Neural cell (in vitro differentiated cells): ENCODE measurements at regions not wholly inside any gene's neighbourhood (a gene's known extent, or its start where the extent isn't known, plus 50 kb on each side); places are given as distances from the start of the nearest gene placed in this dataset.

Experiments used
- H2AFZ ChIP-seq: fragments of 200-600, 300-800 bp; sonication (generic), shearing (Covaris generic); 2 replicates; pipeline ENCODE4 v1.6.0; 2014; ENCODE audit warnings: low read depth, mild to moderate bottlenecking, antibody characterized with exemption, low read length, moderate library complexity
- H3F3A ChIP-seq: fragments of 200-600 bp; shearing (Covaris generic); 2 replicates; pipeline ENCODE4 v1.6.1; 2016; ENCODE audit warnings: mild to moderate bottlenecking, moderate library complexity, mixed read lengths, antibody characterized with exemption, low read length; ENCODE audit not compliant: insufficient read depth, poor library complexity, severe bottlenecking
- H3K27ac ChIP-seq: fragments of 200-600, 300-800 bp; sonication (generic), shearing (Covaris generic); 2 replicates; pipeline ENCODE4 v1.5.1; 2014; ENCODE audit warnings: mild to moderate bottlenecking, low read length, moderate library complexity
- H3K27me3 ChIP-seq: fragments of 300-800, 200-600 bp; sonication (generic), shearing (Covaris generic); 2 replicates; pipeline ENCODE4 v1.6.0; 2014; ENCODE audit warnings: mild to moderate bottlenecking, low read depth, low read length, moderate library complexity; ENCODE audit not compliant: insufficient read depth
- H3K36me3 ChIP-seq: fragments of 300-800, 200-600 bp; sonication (generic), shearing (Covaris generic); 2 replicates; pipeline ENCODE4 v1.5.1; 2014; ENCODE audit warnings: mild to moderate bottlenecking, antibody characterized with exemption, low read length, moderate library complexity; ENCODE audit not compliant: insufficient read depth
- H3K4me2 ChIP-seq: fragments of 300-800, 200-600 bp; sonication (generic), shearing (Covaris generic); 2 replicates; pipeline ENCODE4 v1.6.0; 2014; ENCODE audit warnings: mild to moderate bottlenecking, low read length
- H3K4me3 ChIP-seq: fragments of 300-800, 200-600 bp; sonication (generic), shearing (Covaris generic); 2 replicates; pipeline ENCODE4 v1.5.1; 2014; ENCODE audit warnings: mild to moderate bottlenecking, low read length, moderate library complexity
- H3K79me2 ChIP-seq: fragments of 200-600 bp; shearing (Covaris generic); replicated peaks from 2 replicates; pipeline ENCODE4 v1.6.0; 2014; ENCODE audit warnings: mild to moderate bottlenecking, low read length, moderate library complexity; ENCODE audit not compliant: insufficient read depth
- H3K9ac ChIP-seq: fragments of 300-800, 200-600 bp; sonication (generic), shearing (Covaris generic); 2 replicates; pipeline ENCODE4 v1.6.1; 2016; ENCODE audit warnings: mild to moderate bottlenecking, low read length, mixed read lengths
- H3K9me2 ChIP-seq: fragments of 200-600 bp; shearing (Covaris generic); 2 replicates; pipeline ENCODE4 v1.6.1; 2016; ENCODE audit warnings: mild to moderate bottlenecking, low read length, mixed read lengths; ENCODE audit not compliant: insufficient read depth
- H3K9me3 ChIP-seq: fragments of 200-600, 300-800 bp; sonication (generic), shearing (Covaris generic); 2 replicates; pipeline ENCODE4 v1.6.1; 2016; ENCODE audit warnings: mild to moderate bottlenecking, mixed run types, low read length, moderate library complexity, mixed read lengths
- H4K20me1 ChIP-seq: fragments of 200-600 bp; shearing (Covaris generic); 2 replicates; pipeline ENCODE4 v1.6.1; 2016; ENCODE audit warnings: mild to moderate bottlenecking, mixed run types; ENCODE audit not compliant: insufficient read depth
- EP300 ChIP-seq: fragments of 450-650 bp; conservative IDR thresholded peaks from 2 replicates; pipeline ENCODE4 v1.6.1; 2014; ENCODE audit warnings: antibody characterized with exemption, mild to moderate bottlenecking, moderate library complexity; ENCODE audit not compliant: poor library complexity, severe bottlenecking
- EZH2 ChIP-seq: fragments of 200-600, 300-800 bp; shearing (Covaris generic), sonication (generic); IDR thresholded peaks from 2 replicates; pipeline ENCODE4 v1.6.1; 2014; ENCODE audit warnings: antibody characterized with exemption, low read length, borderline replicate concordance, mild to moderate bottlenecking; ENCODE audit not compliant: insufficient read depth, poor library complexity, severe bottlenecking
- MXI1 ChIP-seq: fragments of 450-650 bp; conservative IDR thresholded peaks from 2 replicates; pipeline ENCODE4 v1.6.1; 2014; ENCODE audit warnings: antibody characterized with exemption, mild to moderate bottlenecking; ENCODE audit not compliant: poor library complexity, severe bottlenecking
- POLR2AphosphoS5 ChIP-seq: IDR thresholded peaks from 2 replicates; pipeline ENCODE4 v1.6.1; 2012
- RAD21 ChIP-seq: fragments of 450-650 bp; conservative IDR thresholded peaks from 2 replicates; pipeline ENCODE4 v1.6.1; 2014; ENCODE audit warnings: antibody characterized with exemption, mild to moderate bottlenecking, moderate library complexity
- SMC3 ChIP-seq: fragments of 450-650 bp; conservative IDR thresholded peaks from 2 replicates; pipeline ENCODE4 v1.6.1; 2014; ENCODE audit warnings: antibody characterized with exemption, mild to moderate bottlenecking, moderate library complexity; ENCODE audit not compliant: poor library complexity
- TAF1 ChIP-seq: IDR thresholded peaks from 2 replicates; pipeline ENCODE4 v1.6.1; 2012; ENCODE audit warnings: low read depth
- TF ChIP-seq, protein P1 (sequence below): fragments of 450-650 bp; IDR thresholded peaks from 2 replicates; pipeline ENCODE4 v1.5.1; 2014; ENCODE audit warnings: antibody characterized with exemption, mild to moderate bottlenecking, moderate library complexity; ENCODE audit not compliant: poor library complexity, severe bottlenecking
- TF ChIP-seq, protein P2 (sequence below): IDR thresholded peaks from 2 replicates; pipeline ENCODE4 v1.6.1; 2012; ENCODE audit warnings: borderline replicate concordance

DNA sequence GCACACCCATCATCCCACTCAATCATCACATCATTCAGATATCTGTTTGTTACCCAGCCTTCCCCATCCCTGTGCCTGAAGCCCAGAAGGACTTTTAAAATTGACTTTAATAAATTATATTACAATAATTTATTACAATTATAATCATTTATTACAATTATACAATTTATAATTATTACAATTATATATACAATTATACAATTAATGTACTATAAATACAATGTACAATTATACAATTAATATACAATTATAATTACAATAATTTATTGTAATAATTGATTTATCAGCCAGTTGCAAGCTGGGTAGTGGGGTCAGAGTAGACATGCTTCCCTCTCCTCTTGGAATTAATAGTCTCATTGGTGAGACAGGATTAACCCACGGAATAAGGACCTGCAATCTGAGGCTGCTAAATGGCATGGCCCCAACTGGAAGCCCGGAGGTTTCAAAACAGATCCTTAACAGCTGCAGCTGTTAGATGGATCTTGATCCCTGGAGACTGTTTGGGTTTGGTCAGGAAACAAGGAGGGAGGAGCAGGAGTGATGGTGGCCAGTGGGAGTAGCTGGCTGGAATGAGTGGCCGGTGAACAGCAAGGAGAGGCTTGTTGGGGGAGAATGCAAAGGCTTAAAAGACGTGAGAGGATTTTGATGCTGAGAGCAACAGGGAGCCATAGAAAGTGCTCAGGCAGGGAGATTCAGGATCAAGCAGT is 402.8 kb upstream of the PODXL start:
- H3K9me2 ChIP-seq = no peaks in the 10 kb centered on the region
- H3K36me3 ChIP-seq = no peaks in the 10 kb centered on the region
- H3K9ac ChIP-seq = no peak overlapping the region
- no peaks in the 10 kb centered on the region for H3K27me3 ChIP-seq
- no peak overlapping the region for H3K4me3 ChIP-seq
- H4K20me1 ChIP-seq = no peaks in the 10 kb centered on the region
- H3K4me2 ChIP-seq = no peak overlapping the region
- no peaks in the 10 kb centered on the region for H3K79me2 ChIP-seq
- H3F3A ChIP-seq = no peaks in the 10 kb centered on the region
- no peak overlapping the region for H3K27ac ChIP-seq
- TF ChIP-seq, protein P1, sequence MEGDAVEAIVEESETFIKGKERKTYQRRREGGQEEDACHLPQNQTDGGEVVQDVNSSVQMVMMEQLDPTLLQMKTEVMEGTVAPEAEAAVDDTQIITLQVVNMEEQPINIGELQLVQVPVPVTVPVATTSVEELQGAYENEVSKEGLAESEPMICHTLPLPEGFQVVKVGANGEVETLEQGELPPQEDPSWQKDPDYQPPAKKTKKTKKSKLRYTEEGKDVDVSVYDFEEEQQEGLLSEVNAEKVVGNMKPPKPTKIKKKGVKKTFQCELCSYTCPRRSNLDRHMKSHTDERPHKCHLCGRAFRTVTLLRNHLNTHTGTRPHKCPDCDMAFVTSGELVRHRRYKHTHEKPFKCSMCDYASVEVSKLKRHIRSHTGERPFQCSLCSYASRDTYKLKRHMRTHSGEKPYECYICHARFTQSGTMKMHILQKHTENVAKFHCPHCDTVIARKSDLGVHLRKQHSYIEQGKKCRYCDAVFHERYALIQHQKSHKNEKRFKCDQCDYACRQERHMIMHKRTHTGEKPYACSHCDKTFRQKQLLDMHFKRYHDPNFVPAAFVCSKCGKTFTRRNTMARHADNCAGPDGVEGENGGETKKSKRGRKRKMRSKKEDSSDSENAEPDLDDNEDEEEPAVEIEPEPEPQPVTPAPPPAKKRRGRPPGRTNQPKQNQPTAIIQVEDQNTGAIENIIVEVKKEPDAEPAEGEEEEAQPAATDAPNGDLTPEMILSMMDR = no peak
- TF ChIP-seq RAD21 = no peak
- no peak for TF ChIP-seq EP300
- TF ChIP-seq, protein P2, sequence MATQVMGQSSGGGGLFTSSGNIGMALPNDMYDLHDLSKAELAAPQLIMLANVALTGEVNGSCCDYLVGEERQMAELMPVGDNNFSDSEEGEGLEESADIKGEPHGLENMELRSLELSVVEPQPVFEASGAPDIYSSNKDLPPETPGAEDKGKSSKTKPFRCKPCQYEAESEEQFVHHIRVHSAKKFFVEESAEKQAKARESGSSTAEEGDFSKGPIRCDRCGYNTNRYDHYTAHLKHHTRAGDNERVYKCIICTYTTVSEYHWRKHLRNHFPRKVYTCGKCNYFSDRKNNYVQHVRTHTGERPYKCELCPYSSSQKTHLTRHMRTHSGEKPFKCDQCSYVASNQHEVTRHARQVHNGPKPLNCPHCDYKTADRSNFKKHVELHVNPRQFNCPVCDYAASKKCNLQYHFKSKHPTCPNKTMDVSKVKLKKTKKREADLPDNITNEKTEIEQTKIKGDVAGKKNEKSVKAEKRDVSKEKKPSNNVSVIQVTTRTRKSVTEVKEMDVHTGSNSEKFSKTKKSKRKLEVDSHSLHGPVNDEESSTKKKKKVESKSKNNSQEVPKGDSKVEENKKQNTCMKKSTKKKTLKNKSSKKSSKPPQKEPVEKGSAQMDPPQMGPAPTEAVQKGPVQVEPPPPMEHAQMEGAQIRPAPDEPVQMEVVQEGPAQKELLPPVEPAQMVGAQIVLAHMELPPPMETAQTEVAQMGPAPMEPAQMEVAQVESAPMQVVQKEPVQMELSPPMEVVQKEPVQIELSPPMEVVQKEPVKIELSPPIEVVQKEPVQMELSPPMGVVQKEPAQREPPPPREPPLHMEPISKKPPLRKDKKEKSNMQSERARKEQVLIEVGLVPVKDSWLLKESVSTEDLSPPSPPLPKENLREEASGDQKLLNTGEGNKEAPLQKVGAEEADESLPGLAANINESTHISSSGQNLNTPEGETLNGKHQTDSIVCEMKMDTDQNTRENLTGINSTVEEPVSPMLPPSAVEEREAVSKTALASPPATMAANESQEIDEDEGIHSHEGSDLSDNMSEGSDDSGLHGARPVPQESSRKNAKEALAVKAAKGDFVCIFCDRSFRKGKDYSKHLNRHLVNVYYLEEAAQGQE = no peak
- TF ChIP-seq MXI1 = no peak
- no peak for TF ChIP-seq TAF1
- TF ChIP-seq SMC3 = no peak
- no peak for TF ChIP-seq EZH2
- TF ChIP-seq POLR2AphosphoS5 = no peak
- H2AFZ ChIP-seq = no peak overlapping the region
- no peaks in the 10 kb centered on the region for H3K9me3 ChIP-seq

DNA sequence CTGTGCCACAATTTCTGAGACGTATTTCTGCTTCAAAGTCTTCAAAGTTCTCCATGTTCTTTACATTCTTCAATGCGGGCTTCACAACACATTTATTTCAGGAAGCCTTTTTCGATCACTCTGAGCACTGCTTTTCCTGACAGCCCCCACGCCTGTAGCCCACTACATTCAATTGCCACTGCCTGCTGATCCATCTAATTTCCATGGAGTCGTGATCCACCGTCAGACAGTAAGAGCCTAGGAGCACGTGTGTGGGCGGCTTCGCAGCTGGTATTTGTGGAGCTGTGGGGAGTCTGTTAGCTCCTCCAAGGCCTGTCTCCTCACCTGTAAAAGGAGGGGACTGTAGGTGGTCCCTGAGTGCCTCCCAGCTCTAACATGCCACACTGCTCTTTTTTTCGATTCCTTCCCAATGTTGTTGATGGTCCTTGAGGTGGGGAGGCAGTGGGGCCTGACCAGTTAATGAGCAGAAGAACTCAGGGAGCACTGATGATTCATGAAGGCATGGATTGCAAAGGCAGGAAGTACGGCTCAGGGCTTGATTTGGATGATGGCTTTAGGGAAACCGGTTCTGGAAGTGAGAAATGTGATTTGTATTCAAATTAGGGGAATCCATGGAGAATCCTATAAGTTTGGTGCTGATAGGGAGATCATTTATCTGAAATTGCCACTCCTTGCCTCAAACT is 401.1 kb upstream of the PODXL start:
- Histone ChIP-seq H3K9me2 (no peaks in the 10 kb centered on the region), H3F3A (no peaks in the 10 kb centered on the region), H4K20me1 (no peaks in the 10 kb centered on the region), H3K9me3 (no peaks in the 10 kb centered on the region), H3K27ac (no peak overlapping the region), H3K9ac (no peak overlapping the region), H2AFZ (no peak overlapping the region), H3K27me3 (no peaks in the 10 kb centered on the region), H3K36me3 (no peaks in the 10 kb centered on the region), H3K4me3 (no peak overlapping the region), H3K4me2 (no peak overlapping the region), H3K79me2 (no peaks in the 10 kb centered on the region)
- no peak for TF ChIP-seq EZH2
- TF ChIP-seq TAF1 = no peak
- no peak for TF ChIP-seq EP300
- no peak for TF ChIP-seq RAD21
- no peak for TF ChIP-seq SMC3
- TF ChIP-seq POLR2AphosphoS5 = no peak
- TF ChIP-seq, protein P2 = no peak
- TF ChIP-seq MXI1 = no peak
- TF ChIP-seq, protein P1 = no peak
